GM23338 (cell line): ENCODE measurements at regions not wholly inside any gene's neighbourhood (a gene's known extent, or its start where the extent isn't known, plus 50 kb on each side); places are given as distances from the start of the nearest gene placed in this dataset.

Experiments used
- ATAC-seq: fragments of 200-7000 bp; cut with Tn5 transposase; 3 replicates; pipeline ENCODE4 v1.9.1; 2020
- DNase-seq: peaks from one replicate; pipeline ENCODE4 v3.0.0-alpha.2; 2015; ENCODE audit warnings: low spot score
- H2AFZ ChIP-seq: fragments of 200-600 bp; sonication (generic); 2 replicates; pipeline ENCODE4 v1.8.0; 2016; ENCODE audit warnings: antibody characterized with exemption, mild to moderate bottlenecking, moderate library complexity
- H3F3A ChIP-seq: fragments of 200-600 bp; sonication (generic); replicated peaks from 2 replicates; pipeline ENCODE4 v1.8.0; 2017; ENCODE audit warnings: antibody characterized with exemption, mixed run types, low read depth
- H3K27ac ChIP-seq: fragments of 200-600 bp; sonication (generic); 2 replicates; pipeline ENCODE4 v1.6.1; 2016; ENCODE audit warnings: low read depth
- H3K27me3 ChIP-seq: fragments of 200-600 bp; sonication (generic); 2 replicates; pipeline ENCODE4 v1.8.0; 2016; ENCODE audit warnings: mild to moderate bottlenecking, mixed run types, moderate library complexity; ENCODE audit not compliant: insufficient read depth
- H3K36me3 ChIP-seq: fragments of 200-600 bp; sonication (generic); 2 replicates; pipeline ENCODE4 v1.8.0; 2016; ENCODE audit warnings: mild to moderate bottlenecking; ENCODE audit not compliant: insufficient read depth
- H3K4me1 ChIP-seq: fragments of 200-600 bp; sonication (generic); 2 replicates; pipeline ENCODE4 v1.8.0; 2016; ENCODE audit warnings: mild to moderate bottlenecking, moderate library complexity; ENCODE audit not compliant: insufficient read depth
- H3K4me2 ChIP-seq: fragments of 200-600 bp; sonication (generic); 2 replicates; pipeline ENCODE4 v1.7.1; 2017; ENCODE audit warnings: mixed run types
- H3K4me3 ChIP-seq: fragments of 200-600 bp; sonication (generic); 2 replicates; pipeline ENCODE4 v1.6.1; 2016; ENCODE audit warnings: mixed run types
- H3K79me2 ChIP-seq: fragments of 200-600 bp; sonication (generic); replicated peaks from 2 replicates; pipeline ENCODE4 v1.8.0; 2017; ENCODE audit warnings: mild to moderate bottlenecking; ENCODE audit not compliant: insufficient read depth
- H3K9me2 ChIP-seq: fragments of 200-600 bp; sonication (generic); 2 replicates; pipeline ENCODE4 v1.8.0; 2017; ENCODE audit not compliant: insufficient read depth
- H4K20me1 ChIP-seq: fragments of 200-600 bp; sonication (generic); replicated peaks from 2 replicates; pipeline ENCODE4 v1.8.0; 2017; ENCODE audit warnings: mild to moderate bottlenecking; ENCODE audit not compliant: insufficient read depth
- H3K27ac Mint-ChIP-seq: 2 replicates; pipeline ENCODE4 v1.8.0; 2020; ENCODE audit warnings: inconsistent platforms, mild to moderate bottlenecking, moderate library complexity, mixed read lengths
- H3K27me3 Mint-ChIP-seq: 3 replicates; pipeline ENCODE4 v1.8.0; 2022; ENCODE audit warnings: low read depth, mild to moderate bottlenecking, moderate library complexity, mixed read lengths, inconsistent platforms; ENCODE audit not compliant: insufficient read depth, poor library complexity
- H3K36me3 Mint-ChIP-seq: 3 replicates; pipeline ENCODE4 v1.8.0; 2021; ENCODE audit warnings: low read depth, mild to moderate bottlenecking, inconsistent platforms, moderate library complexity, mixed read lengths
- H3K4me1 Mint-ChIP-seq: 3 replicates; pipeline ENCODE4 v1.8.0; 2020; ENCODE audit warnings: mild to moderate bottlenecking, inconsistent platforms, mixed read lengths
- H3K4me3 Mint-ChIP-seq: 3 replicates; pipeline ENCODE4 v1.8.0; 2021; ENCODE audit warnings: moderate library complexity, mild to moderate bottlenecking, inconsistent platforms, mixed read lengths
- H3K9me3 Mint-ChIP-seq: 3 replicates; pipeline ENCODE4 v1.8.0; 2020; ENCODE audit warnings: moderate library complexity, mild to moderate bottlenecking, inconsistent platforms, mixed read lengths
- CREB1 ChIP-seq: fragments of 250-450 bp; sonication (Bioruptor Pico); IDR thresholded peaks from 2 replicates; pipeline ENCODE4 v1.5.0; 2020; ENCODE audit warnings: low read depth, mild to moderate bottlenecking, moderate library complexity
- CTCF ChIP-seq, 2 experiments: fragments of 200-600 bp in 1 of 2; sonication (generic) in 1 of 2; conservative IDR thresholded peaks; 2 replicates each; pipeline versions ENCODE4 v1.5.1 to v1.6.1; 2016 to 2017; ENCODE audit warnings: antibody characterized with exemption in 2 of 2, low read depth in 2 of 2, mild to moderate bottlenecking in 2 of 2, moderate library complexity in 1 of 2
- ETS1 ChIP-seq: IDR thresholded peaks from 2 replicates; pipeline ENCODE4 v1.6.1; 2016; ENCODE audit warnings: antibody characterized with exemption
- EZH2 ChIP-seq: fragments of 200-600 bp; sonication (generic); IDR thresholded peaks from one replicate; pipeline ENCODE4 v1.8.0; 2017; ENCODE audit warnings: antibody characterized with exemption, mild to moderate bottlenecking, low read depth; ENCODE audit not compliant: unreplicated experiment
- EZH2phosphoT487 ChIP-seq: fragments of 200-600 bp; sonication (generic); IDR thresholded peaks from one replicate; pipeline ENCODE4 v1.8.1; 2018; ENCODE audit warnings: antibody characterized with exemption; ENCODE audit not compliant: unreplicated experiment
- JUNB ChIP-seq: IDR thresholded peaks from one replicate; pipeline ENCODE4 v1.6.1; 2016; ENCODE audit warnings: antibody characterized with exemption; ENCODE audit not compliant: unreplicated experiment
- NANOG ChIP-seq: IDR thresholded peaks from 2 replicates; pipeline ENCODE4 v1.6.1; 2016; ENCODE audit warnings: antibody characterized with exemption, borderline replicate concordance
- POLR2AphosphoS5 ChIP-seq: IDR thresholded peaks from 2 replicates; pipeline ENCODE4 v1.6.1; 2016; ENCODE audit warnings: antibody characterized with exemption, low read depth
- REST ChIP-seq: IDR thresholded peaks from one replicate; pipeline ENCODE4 v1.6.1; 2018; ENCODE audit warnings: antibody characterized with exemption; ENCODE audit not compliant: unreplicated experiment
- STAT1 ChIP-seq: IDR thresholded peaks from one replicate; pipeline ENCODE4 v1.6.1; 2016; ENCODE audit warnings: antibody characterized with exemption; ENCODE audit not compliant: unreplicated experiment
- ZNF114 ChIP-seq: fragments of 250-450 bp; sonication (Bioruptor Pico); IDR thresholded peaks from 2 replicates; pipeline ENCODE4 v1.5.0; 2020; ENCODE audit warnings: mild to moderate bottlenecking, moderate library complexity
- ZNF331 ChIP-seq: fragments of 250-450 bp; sonication (Bioruptor Pico); IDR thresholded peaks from 2 replicates; pipeline ENCODE4 v1.5.0; 2020; ENCODE audit warnings: low read depth, mild to moderate bottlenecking, moderate library complexity
- ZNF462 ChIP-seq: fragments of 250-450 bp; sonication (Bioruptor Pico); IDR thresholded peaks from 2 replicates; pipeline ENCODE4 v1.5.0; 2020; ENCODE audit warnings: mild to moderate bottlenecking, moderate library complexity

- Mint-ChIP-seq H3K4me3 (no peak overlapping the region), H3K27me3 (no peaks in the 10 kb centered on the region), H3K4me1 (no peaks in the 10 kb centered on the region), H3K27ac (no peak overlapping the region), H3K36me3 (0 out of 3 replicates have a peak, but pooled peaks cover 3% of the 10 kb centered on the region), H3K9me3 (peaks cover 6% of the 10 kb centered on the region)
- Histone ChIP-seq H3K4me2 (no peak overlapping the region), H3K27ac (no peak overlapping the region), H3K4me3 (no peak overlapping the region), H3K79me2 (no peaks in the 10 kb centered on the region), H3F3A (no peaks in the 10 kb centered on the region), H4K20me1 (no peaks in the 10 kb centered on the region), H2AFZ (no peak overlapping the region), H3K27me3 (no peaks in the 10 kb centered on the region), H3K36me3 (no peaks in the 10 kb centered on the region), H3K4me1 (no peaks in the 10 kb centered on the region), H3K9me2 (no peaks in the 10 kb centered on the region)
- ATAC-seq (no peak), DNase-seq (no peak)
- no peak for TF ChIP-seq STAT1
- no peak for TF ChIP-seq CREB1 (CRISPR knock-in tag)
- no peak for TF ChIP-seq NANOG
- TF ChIP-seq ETS1 = no peak
- TF ChIP-seq EZH2 = no peak
- TF ChIP-seq ZNF331 (CRISPR knock-in tag) = no peak
- no peak for TF ChIP-seq CTCF (conservative IDR thresholded peaks at IDR 0.05; ENCODE audit: low read depth in 2 of 2)
- TF ChIP-seq JUNB = no peak
- TF ChIP-seq POLR2AphosphoS5 = no peak
- TF ChIP-seq EZH2phosphoT487 = no peak
- no peak for TF ChIP-seq ZNF114 (CRISPR knock-in tag)
- no peak for TF ChIP-seq ZNF462 (CRISPR knock-in tag)
- no peak for TF ChIP-seq REST
Measured at GRCh38 chr9:29968831-29969230, 2395.6 kb upstream of the C9orf72 start.
